Hematopoietic multipotent progenitor cell treated with erythropoietin and hydrocortisone succinate and interleukin-3 and kit ligand, for 8 days (in vitro differentiated cells): ENCODE measurements at regions not wholly inside any gene's neighbourhood (a gene's known extent, or its start where the extent isn't known, plus 50 kb on each side); places are given as distances from the start of the nearest gene placed in this dataset.
"Not testable (repeated sequence)": the region's sequence is repeated elsewhere in the genome, so short reads cannot be mapped to it uniquely, and the experiment has no call there.

Source experiments
- DNase-seq: peaks from one replicate; pipeline ENCODE4 v3.0.0-alpha.2; 2015

- not testable (repeated sequence) for DNase-seq
Measured at GRCh38 chr9:26664087-26664773, 228.4 kb downstream of the CAAP1 start.

GRCh38 chr9:26662476-26662875, 230.1 kb downstream of the CAAP1 start:
- DNase-seq: no peak

GRCh38 chr9:26658476-26658875, 234.1 kb downstream of the CAAP1 start:
- DNase-seq: no peak

GRCh38 chr9:26657958-26658357, 234.6 kb downstream of the CAAP1 start:
- no peak for DNase-seq

GRCh38 chr9:26656003-26656870, 236.4 kb downstream of the CAAP1 start:
- DNase-seq: no peak

GRCh38 chr9:26655166-26655565, 237.4 kb downstream of the CAAP1 start:
- no peak for DNase-seq

GRCh38 chr9:26650325-26650724, 242.3 kb downstream of the CAAP1 start:
- DNase-seq: no peak

- DNase-seq: no peak
Measured at GRCh38 chr9:26643826-26644225, 248.8 kb downstream of the CAAP1 start.

GRCh38 chr9:26639761-26640160, 252.8 kb downstream of the CAAP1 start:
- no peak for DNase-seq

- DNase-seq: no peak
Measured at GRCh38 chr9:26637101-26637500, 255.5 kb downstream of the CAAP1 start.

- not testable (repeated sequence) for DNase-seq
Measured at GRCh38 chr9:26613851-26614350, 278.7 kb downstream of the CAAP1 start.

GRCh38 chr9:26612211-26612610, 280.4 kb downstream of the CAAP1 start:
- peak; percentile 25 for DNase-seq

- no peak for DNase-seq
Measured at GRCh38 chr9:26606756-26607155, 285.8 kb downstream of the CAAP1 start.

- no peak for DNase-seq
Measured at GRCh38 chr9:26605367-26605766, 287.2 kb downstream of the CAAP1 start.

GRCh38 chr9:26604076-26604662, 288.4 kb downstream of the CAAP1 start:
- no peak for DNase-seq

GRCh38 chr9:26603617-26604016, 289.0 kb downstream of the CAAP1 start:
- DNase-seq: no peak

GRCh38 chr9:26597542-26598149, 295.0 kb downstream of the CAAP1 start:
- DNase-seq: no peak

- no peak for DNase-seq
Measured at GRCh38 chr9:26579056-26579455, 313.5 kb downstream of the CAAP1 start.

GRCh38 chr9:26574898-26575440, 317.6 kb downstream of the CAAP1 start:
- no peak for DNase-seq

GRCh38 chr9:26574256-26574655, 318.3 kb downstream of the CAAP1 start:
- DNase-seq: no peak

- no peak for DNase-seq
Measured at GRCh38 chr9:26567976-26568375, 324.6 kb downstream of the CAAP1 start.

- DNase-seq: no peak
Measured at GRCh38 chr9:26566141-26566540, 326.5 kb downstream of the CAAP1 start.

GRCh38 chr9:26565118-26565517, 327.5 kb downstream of the CAAP1 start:
- DNase-seq: no peak
